Prostate gland (tissue), 2 donors: ENCODE measurements at regions not wholly inside any gene's neighbourhood (a gene's known extent, or its start where the extent isn't known, plus 50 kb on each side); places are given as distances from the start of the nearest gene placed in this dataset.

ENCODE experiments used
- POLR2AphosphoS5 ChIP-seq: sonication (generic); formaldehyde crosslinking; IDR thresholded peaks from one replicate; pipeline ENCODE4 v1.6.1; 2017; ENCODE audit warnings: antibody characterized with exemption
- TF ChIP-seq, protein P1 (sequence below), 4 experiments: fragments of 200-600 bp in 2 of 4; fragments of 450-650 bp in 2 of 4; sonication (generic) in 2 of 4; IDR thresholded peaks; 1 replicate in 3 of 4; 2 replicates in 1 of 4; pipeline ENCODE4 v1.5.1; 2016 to 2019; ENCODE audit warnings: antibody characterized with exemption in 4 of 4, mild to moderate bottlenecking in 2 of 4, moderate library complexity in 2 of 4

DNA sequence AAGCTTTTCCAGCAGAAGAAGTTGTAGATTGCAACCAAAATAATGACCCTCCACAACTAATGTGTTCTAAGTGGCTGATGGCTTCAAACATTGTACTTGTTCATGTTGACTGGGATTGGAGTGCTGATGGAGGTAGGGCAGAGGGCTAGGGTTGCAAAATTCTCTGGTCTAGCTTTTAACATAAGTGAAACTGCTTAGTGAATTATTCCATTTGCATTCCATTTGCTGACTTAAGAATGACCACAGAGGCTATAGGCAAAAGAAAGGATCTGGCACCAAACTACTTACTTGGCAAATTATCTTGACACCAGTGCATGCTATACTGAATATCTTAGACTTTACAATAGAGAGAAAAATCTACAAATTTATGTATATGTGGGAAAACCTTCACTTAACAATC, 287.0 kb downstream of the FGF9 start:
- TF ChIP-seq POLR2AphosphoS5 = no peak
- TF ChIP-seq, protein P1, sequence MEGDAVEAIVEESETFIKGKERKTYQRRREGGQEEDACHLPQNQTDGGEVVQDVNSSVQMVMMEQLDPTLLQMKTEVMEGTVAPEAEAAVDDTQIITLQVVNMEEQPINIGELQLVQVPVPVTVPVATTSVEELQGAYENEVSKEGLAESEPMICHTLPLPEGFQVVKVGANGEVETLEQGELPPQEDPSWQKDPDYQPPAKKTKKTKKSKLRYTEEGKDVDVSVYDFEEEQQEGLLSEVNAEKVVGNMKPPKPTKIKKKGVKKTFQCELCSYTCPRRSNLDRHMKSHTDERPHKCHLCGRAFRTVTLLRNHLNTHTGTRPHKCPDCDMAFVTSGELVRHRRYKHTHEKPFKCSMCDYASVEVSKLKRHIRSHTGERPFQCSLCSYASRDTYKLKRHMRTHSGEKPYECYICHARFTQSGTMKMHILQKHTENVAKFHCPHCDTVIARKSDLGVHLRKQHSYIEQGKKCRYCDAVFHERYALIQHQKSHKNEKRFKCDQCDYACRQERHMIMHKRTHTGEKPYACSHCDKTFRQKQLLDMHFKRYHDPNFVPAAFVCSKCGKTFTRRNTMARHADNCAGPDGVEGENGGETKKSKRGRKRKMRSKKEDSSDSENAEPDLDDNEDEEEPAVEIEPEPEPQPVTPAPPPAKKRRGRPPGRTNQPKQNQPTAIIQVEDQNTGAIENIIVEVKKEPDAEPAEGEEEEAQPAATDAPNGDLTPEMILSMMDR (IDR thresholded peaks at IDR 0.05) = no peak
